ENCODE measurements at regions not wholly inside any gene's neighbourhood (a gene's known extent, or its start where the extent isn't known, plus 50 kb on each side); places are given as distances from the start of the nearest gene placed in this dataset.

- DNase-seq = no peak
- intact Hi-C loops (cut with DNase I; ENCODE audit: low total_unique reads) = no loop called here
- Histone ChIP-seq H3K4me3 (no peak overlapping the region), H3K27me3 (no peaks in the 10 kb centered on the region), H3K27ac (no peak overlapping the region), H3K9me3 (no peaks in the 10 kb centered on the region), H3K36me3 (no peaks in the 10 kb centered on the region), H3K4me1 (no peaks in the 10 kb centered on the region)
- no peak for TF ChIP-seq POLR2A (IDR thresholded peaks at IDR 0.05)
- TF ChIP-seq, protein P1, sequence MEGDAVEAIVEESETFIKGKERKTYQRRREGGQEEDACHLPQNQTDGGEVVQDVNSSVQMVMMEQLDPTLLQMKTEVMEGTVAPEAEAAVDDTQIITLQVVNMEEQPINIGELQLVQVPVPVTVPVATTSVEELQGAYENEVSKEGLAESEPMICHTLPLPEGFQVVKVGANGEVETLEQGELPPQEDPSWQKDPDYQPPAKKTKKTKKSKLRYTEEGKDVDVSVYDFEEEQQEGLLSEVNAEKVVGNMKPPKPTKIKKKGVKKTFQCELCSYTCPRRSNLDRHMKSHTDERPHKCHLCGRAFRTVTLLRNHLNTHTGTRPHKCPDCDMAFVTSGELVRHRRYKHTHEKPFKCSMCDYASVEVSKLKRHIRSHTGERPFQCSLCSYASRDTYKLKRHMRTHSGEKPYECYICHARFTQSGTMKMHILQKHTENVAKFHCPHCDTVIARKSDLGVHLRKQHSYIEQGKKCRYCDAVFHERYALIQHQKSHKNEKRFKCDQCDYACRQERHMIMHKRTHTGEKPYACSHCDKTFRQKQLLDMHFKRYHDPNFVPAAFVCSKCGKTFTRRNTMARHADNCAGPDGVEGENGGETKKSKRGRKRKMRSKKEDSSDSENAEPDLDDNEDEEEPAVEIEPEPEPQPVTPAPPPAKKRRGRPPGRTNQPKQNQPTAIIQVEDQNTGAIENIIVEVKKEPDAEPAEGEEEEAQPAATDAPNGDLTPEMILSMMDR (IDR thresholded peaks at IDR 0.05) = no peak
Observed at GRCh38 chr5:98109561-98110006, 663.9 kb upstream of the RGMB start.

DNA sequence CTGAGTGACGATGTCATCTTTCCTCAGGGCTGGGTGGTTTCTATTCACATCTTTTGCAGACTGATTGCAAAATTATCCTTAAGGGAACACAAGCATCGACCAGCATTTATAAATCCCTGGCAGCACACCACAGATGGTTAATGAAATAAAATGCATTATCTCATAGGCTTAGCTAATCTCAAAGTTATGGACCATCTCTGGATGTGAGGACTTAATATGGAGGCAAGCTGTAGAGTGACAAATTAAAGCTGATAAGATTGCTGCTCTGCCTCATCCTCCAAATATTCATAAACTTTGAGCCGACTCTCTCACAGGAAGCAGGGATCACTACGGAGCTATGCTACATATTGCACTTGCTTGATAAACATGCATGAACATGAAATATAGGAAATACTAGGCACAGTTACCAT is 663.2 kb upstream of the RGMB start:
- no peaks in the 10 kb centered on the region for H3K36me3 ChIP-seq
- TF ChIP-seq, protein P1 (IDR thresholded peaks at IDR 0.05) = no peak
- TF ChIP-seq POLR2A (IDR thresholded peaks at IDR 0.05) = no peak
- H3K27me3 ChIP-seq = no peaks in the 10 kb centered on the region
- DNase-seq = no peak
- H3K27ac ChIP-seq = no peak overlapping the region
- intact Hi-C loops (cut with DNase I; ENCODE audit: low total_unique reads) = no loop called here
- H3K9me3 ChIP-seq = no peaks in the 10 kb centered on the region
- no peaks in the 10 kb centered on the region for H3K4me1 ChIP-seq
- H3K4me3 ChIP-seq = no peak overlapping the region

DNA sequence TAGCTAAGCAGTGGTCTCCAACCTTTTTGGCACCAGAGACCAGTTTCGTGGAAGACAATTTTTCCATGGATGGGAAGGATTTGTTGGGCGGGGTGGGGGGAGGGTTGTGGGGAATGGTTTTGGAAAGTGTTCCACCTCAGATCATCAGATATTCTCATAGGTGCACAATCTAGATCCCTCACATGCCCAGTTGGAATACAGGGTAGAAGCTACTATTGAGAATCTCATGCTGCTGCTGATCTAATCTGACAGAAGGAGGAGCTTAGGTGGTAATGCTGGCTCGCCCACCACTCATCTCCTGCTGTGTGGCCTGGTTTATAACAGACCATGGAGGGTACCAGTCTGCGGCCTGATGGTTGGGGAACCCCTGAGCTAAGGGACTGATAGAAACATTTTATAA is 662.7 kb upstream of the RGMB start:
- Histone ChIP-seq H3K9me3 (no peaks in the 10 kb centered on the region), H3K4me3 (no peak overlapping the region), H3K36me3 (no peaks in the 10 kb centered on the region), H3K27ac (no peak overlapping the region), H3K27me3 (no peaks in the 10 kb centered on the region), H3K4me1 (no peaks in the 10 kb centered on the region)
- DNase-seq = no peak
- intact Hi-C loops (cut with DNase I; ENCODE audit: low total_unique reads) = no loop called here
- TF ChIP-seq, protein P1 (IDR thresholded peaks at IDR 0.05) = no peak
- TF ChIP-seq POLR2A (IDR thresholded peaks at IDR 0.05) = no peak

DNA sequence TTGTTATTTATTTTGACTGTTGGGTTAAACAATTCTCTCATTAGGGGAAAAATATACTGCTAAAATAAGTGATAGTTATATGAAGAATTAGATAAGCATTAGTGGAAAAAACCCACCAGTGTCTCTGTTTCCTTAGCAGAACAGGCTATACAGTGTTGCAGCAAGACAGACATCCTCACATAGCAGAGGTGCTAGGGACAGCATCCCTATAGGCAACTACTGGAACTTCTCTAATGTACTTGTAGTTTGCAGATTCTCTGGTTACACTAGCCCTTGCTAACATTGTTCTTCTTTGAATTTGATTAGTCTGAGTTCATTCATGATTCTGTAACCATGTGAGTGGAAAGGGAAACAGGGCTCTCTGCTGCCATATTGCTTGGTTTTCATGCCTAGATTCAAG is 661.8 kb upstream of the RGMB start:
- TF ChIP-seq POLR2A (IDR thresholded peaks at IDR 0.05) = no peak
- TF ChIP-seq, protein P1 (IDR thresholded peaks at IDR 0.05) = no peak
- intact Hi-C loops (cut with DNase I; ENCODE audit: low total_unique reads) = no loop called here
- Histone ChIP-seq H3K9me3 (no peaks in the 10 kb centered on the region), H3K36me3 (no peaks in the 10 kb centered on the region), H3K27me3 (no peaks in the 10 kb centered on the region), H3K27ac (no peak overlapping the region), H3K4me1 (no peaks in the 10 kb centered on the region), H3K4me3 (no peak overlapping the region)
- DNase-seq = no peak

- intact Hi-C loops (cut with DNase I; ENCODE audit: low total_unique reads) = no loop called here
- no peak for TF ChIP-seq POLR2A (IDR thresholded peaks at IDR 0.05)
- Histone ChIP-seq H3K27me3 (no peaks in the 10 kb centered on the region), H3K9me3 (no peaks in the 10 kb centered on the region), H3K36me3 (no peaks in the 10 kb centered on the region), H3K27ac (no peak overlapping the region), H3K4me1 (no peaks in the 10 kb centered on the region), H3K4me3 (no peak overlapping the region)
- no peak for DNase-seq
Observed at GRCh38 chr5:98121036-98121936, 652.2 kb upstream of the RGMB start.

Data from uterus (tissue), 3 donors.